Heart right ventricle (tissue), 16 donors: ENCODE measurements at regions not wholly inside any gene's neighbourhood (a gene's known extent, or its start where the extent isn't known, plus 50 kb on each side); places are given as distances from the start of the nearest gene placed in this dataset.

Experiments used
- ATAC-seq, 8 donors: fragments of 200-7000 bp; cut with Tn5 transposase; one replicate each; pipeline ENCODE4 v1.9.1; 2020; ENCODE audit warnings: mild to moderate bottlenecking in 8 of 8, moderate library complexity in 8 of 8, moderate number of reproducible peaks in 1 of 8
- DNase-seq, 2 donors: peaks; one replicate each; pipeline ENCODE4 v3.0.0-alpha.2; 2020
- H3K27ac ChIP-seq, 10 donors: fragments of 200-600 bp; sonication (generic) in 2 of 10; one replicate each; pipeline versions ENCODE4 v1.5.0 to v1.8.0; 2020 to 2022; ENCODE audit warnings: mild to moderate bottlenecking in 3 of 10
- H3K27me3 ChIP-seq, 7 donors: fragments of 200-600 bp; one replicate each; pipeline ENCODE4 v1.8.0; 2021 to 2022; ENCODE audit warnings: mild to moderate bottlenecking in 2 of 7
- H3K36me3 ChIP-seq, 9 donors: fragments of 200-600 bp; sonication (generic) in 1 of 9; one replicate each; pipeline versions ENCODE4 v1.5.0 to v1.8.0; 2020 to 2022; ENCODE audit warnings: mild to moderate bottlenecking in 2 of 9
- H3K4me1 ChIP-seq, 9 donors: fragments of 200-600 bp; sonication (generic) in 1 of 9; one replicate each; pipeline versions ENCODE4 v1.5.0 to v1.8.0; 2020 to 2022; ENCODE audit warnings: mild to moderate bottlenecking in 4 of 9
- H3K4me3 ChIP-seq, 10 donors: fragments of 200-600 bp; sonication (generic) in 2 of 10; one replicate each; pipeline versions ENCODE4 v1.5.0 to v1.8.0; 2020 to 2022; ENCODE audit warnings: mild to moderate bottlenecking in 7 of 10, moderate library complexity in 2 of 10
- H3K9me3 ChIP-seq, 11 donors: fragments of 200-600 bp in 10 of 11; sonication (generic) in 2 of 11; one replicate each; pipeline versions ENCODE4 v1.5.0 to v1.8.0; 2013 to 2022; ENCODE audit warnings: mild to moderate bottlenecking in 2 of 11, control low read depth in 1 of 11, moderate library complexity in 1 of 11
- WGBS, 2 donors: extraction: QIAGEN DNeasy Blood & Tissue Kit; methylation state at CpG; one replicate each; pipeline ENCODE4 v1.1.7; 2013; ENCODE audit warnings: inconsistent platforms in 1 of 2; 5-methylcytosine and 5-hydroxymethylcytosine counted together
- intact Hi-C, 10 donors: fragments of 100-400 bp; cut with DNase I; formaldehyde crosslinking; loops; one replicate each; pipeline versions ENCODE4 v1.11.1 to v1.14.2; 2022
- TF ChIP-seq, protein P1 (sequence below), 9 donors: fragments of 200-600 bp; sonication (generic) in 2 of 9; IDR thresholded peaks; one replicate each; pipeline versions ENCODE4 v1.5.0 to v1.8.0; 2021 to 2022; ENCODE audit warnings: antibody characterized with exemption in 9 of 9, mild to moderate bottlenecking in 5 of 9, moderate library complexity in 1 of 9
- donor health status: Arrhythmogenic right ventricular cardiomyopathy.
- donor health status: ischemic (EF 13 %, LVEDD 7.1; RV severe dilation, severe dysfunction).
- donor health status: healthy with polysubstance abuse.
- donor health status: DM: no; HTN: yes; CAD: no.
- donor health status: DM: no; HTN: no; CAD: no.
- donor health status: ischemic (EF 25% LVEDD 6.9; RV normal size, moderate dysfunction).
- donor health status: ischemic (EF 25% LVEDD 5.7; RV mildly dilated, moderate dysfunction).
- donor health status: healthy.
- donor health status: DM: yes; HTN: yes; CAD: no.
- donor health status: Ischemic cardiomyopathy.
- donor health status: ischemic (EF 35%, LVEDD 5.7; RV mildly dilated, moderate dysfunction).
- donor health status: nonischemic (EF 11% LVEDD 7.7; RV severe dilation, severe dysfunction).
- donor health status: DM: yes; HTN: yes; CAD: no.
- donor health status: PGD.
- donor health status: ischemic (EF 29% LVEDD 5.4; RV normal size, mild dysfunction).
- donor health status: nonischemic (EF 23%, LVEDD 6.1; RV moderate dilation, normal function).

DNA sequence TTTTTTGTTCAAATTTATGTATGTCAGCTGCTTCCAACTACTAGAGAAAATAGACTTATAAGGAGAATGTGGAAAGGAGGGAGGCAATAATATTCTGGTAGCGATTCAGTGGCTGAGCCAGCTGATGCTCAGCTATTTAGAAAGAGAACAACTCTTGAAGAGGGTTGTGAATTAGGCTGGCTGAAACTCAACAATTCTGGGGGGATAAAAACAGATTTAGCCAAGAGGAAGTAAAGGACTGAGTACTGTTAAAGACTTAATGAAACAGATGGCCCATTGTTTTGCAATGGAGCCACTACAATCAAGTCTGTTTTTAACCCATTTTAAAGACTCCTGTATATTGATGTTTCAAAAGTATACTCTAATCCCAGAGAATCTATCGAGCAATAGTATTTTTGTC, 1058.9 kb downstream of the C4orf33 start:
- intact Hi-C loops, result no loop called here

DNA sequence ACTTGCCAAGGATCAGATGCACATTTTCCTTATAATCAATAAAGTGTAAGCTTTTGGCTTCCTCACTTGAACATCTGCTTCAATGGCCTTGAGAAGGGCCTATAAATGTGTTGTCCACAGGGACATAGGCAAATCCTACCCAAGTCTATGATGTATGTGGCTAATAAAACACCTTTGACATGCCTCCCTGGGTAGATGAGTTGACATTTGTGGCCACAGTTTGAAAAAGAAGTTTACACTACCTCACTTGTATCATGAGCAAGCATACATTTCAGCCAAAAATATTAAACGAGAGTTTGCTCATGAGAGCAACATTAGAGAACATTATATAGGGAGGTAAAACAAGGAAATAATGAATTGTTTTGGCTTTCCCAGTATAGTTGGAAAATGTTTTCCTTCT, 1067.7 kb downstream of the C4orf33 start:
- no peaks in the 10 kb centered on the region for H3K27me3 ChIP-seq
- peaks cover 0 to 7% (median 0%) of the 10 kb centered on the region in 11 donors for H3K9me3 ChIP-seq
- intact Hi-C loops, result no loop called here
- ATAC-seq (no peak), DNase-seq (no peak)
- 81 to 86% methylated on average over 1 of the region's 1 CpG for whole genome bisulfite sequencing, 2 donors
- no peaks in the 10 kb centered on the region for H3K36me3 ChIP-seq
- H3K4me1 ChIP-seq, result no peaks in the 10 kb centered on the region
- TF ChIP-seq, protein P1, sequence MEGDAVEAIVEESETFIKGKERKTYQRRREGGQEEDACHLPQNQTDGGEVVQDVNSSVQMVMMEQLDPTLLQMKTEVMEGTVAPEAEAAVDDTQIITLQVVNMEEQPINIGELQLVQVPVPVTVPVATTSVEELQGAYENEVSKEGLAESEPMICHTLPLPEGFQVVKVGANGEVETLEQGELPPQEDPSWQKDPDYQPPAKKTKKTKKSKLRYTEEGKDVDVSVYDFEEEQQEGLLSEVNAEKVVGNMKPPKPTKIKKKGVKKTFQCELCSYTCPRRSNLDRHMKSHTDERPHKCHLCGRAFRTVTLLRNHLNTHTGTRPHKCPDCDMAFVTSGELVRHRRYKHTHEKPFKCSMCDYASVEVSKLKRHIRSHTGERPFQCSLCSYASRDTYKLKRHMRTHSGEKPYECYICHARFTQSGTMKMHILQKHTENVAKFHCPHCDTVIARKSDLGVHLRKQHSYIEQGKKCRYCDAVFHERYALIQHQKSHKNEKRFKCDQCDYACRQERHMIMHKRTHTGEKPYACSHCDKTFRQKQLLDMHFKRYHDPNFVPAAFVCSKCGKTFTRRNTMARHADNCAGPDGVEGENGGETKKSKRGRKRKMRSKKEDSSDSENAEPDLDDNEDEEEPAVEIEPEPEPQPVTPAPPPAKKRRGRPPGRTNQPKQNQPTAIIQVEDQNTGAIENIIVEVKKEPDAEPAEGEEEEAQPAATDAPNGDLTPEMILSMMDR (IDR thresholded peaks at IDR 0.05), result no peak
- no peak overlapping the region for H3K4me3 ChIP-seq
- no peak overlapping the region for H3K27ac ChIP-seq

More for the DNA sequence above, 1058.9 kb downstream of the C4orf33 start:
- no peak overlapping the region for H3K4me3 ChIP-seq
- TF ChIP-seq, protein P1 (IDR thresholded peaks at IDR 0.05), result no peak
- no peaks in the 10 kb centered on the region for H3K4me1 ChIP-seq
- H3K36me3 ChIP-seq, result no peaks in the 10 kb centered on the region
- H3K27ac ChIP-seq, result no peak overlapping the region
- WGBS, 2 donors, result 61 to 75% methylated on average over 2 of the region's 2 CpGs
- peaks cover 0 to 15% (median 0%) of the 10 kb centered on the region in 11 donors for H3K9me3 ChIP-seq
- DNase-seq (no peak), ATAC-seq (no peak)
- no peaks in the 10 kb centered on the region for H3K27me3 ChIP-seq

DNA sequence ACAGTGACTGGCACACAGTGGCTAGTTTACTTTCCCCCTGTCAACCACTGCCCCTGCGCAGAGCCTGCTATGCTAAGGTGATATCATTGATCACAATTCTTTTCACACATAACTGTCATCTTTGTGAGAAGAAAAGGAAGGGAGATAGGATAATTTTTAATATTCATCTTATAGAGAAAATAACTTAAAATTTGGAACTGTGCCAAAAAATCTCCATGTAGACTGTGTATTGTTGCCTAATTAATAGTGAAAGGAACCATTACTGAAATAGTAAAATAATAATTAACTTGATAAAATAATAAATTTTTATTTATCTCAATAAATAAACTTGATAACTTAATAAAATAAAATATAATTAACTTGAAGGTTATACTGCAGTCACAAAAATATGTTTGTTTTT, 1069.4 kb downstream of the C4orf33 start:
- DNase-seq (no peak), ATAC-seq (no peak)
- Histone ChIP-seq H3K36me3 (no peaks in the 10 kb centered on the region), H3K4me1 (no peaks in the 10 kb centered on the region), H3K4me3 (no peak overlapping the region), H3K27me3 (no peaks in the 10 kb centered on the region), H3K9me3 (no peaks in the 10 kb centered on the region), H3K27ac (no peak overlapping the region)
- 95 to 98% methylated on average over 1 of the region's 1 CpG for WGBS, 2 donors
- intact Hi-C loops, result no loop called here
- TF ChIP-seq, protein P1 (IDR thresholded peaks at IDR 0.05), result no peak

DNA sequence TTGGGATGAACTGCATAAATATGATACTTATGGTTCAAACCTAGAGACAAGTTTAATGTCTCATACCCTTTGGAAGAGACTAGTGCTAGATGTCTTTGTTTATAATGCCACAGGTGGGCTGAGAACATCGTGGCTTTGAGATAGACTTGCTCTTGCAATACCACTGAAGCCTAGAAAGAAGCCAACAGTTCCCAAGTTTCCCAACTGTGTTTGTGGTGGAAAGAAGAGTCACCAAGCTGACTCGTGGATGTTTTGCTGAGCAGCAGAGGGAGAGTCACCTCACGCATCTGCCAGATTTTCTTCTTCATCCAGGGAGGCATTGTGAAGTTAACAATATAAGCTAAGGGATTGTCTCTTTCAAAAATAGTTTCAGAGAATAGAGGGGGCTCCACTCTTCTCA, 1076.2 kb downstream of the C4orf33 start:
- intact Hi-C loops, result no loop called here
- H3K4me3 ChIP-seq, result no peak overlapping the region
- no peak for ATAC-seq
- H3K27me3 ChIP-seq, result no peaks in the 10 kb centered on the region
- WGBS, 2 donors, result 56 to 74% methylated on average over 3 of the region's 3 CpGs
- TF ChIP-seq, protein P1 (IDR thresholded peaks at IDR 0.05), result no peak
- H3K9me3 ChIP-seq, result no peaks in the 10 kb centered on the region
- H3K27ac ChIP-seq, result no peak overlapping the region
- no peaks in the 10 kb centered on the region for H3K4me1 ChIP-seq
- no peak for DNase-seq
- no peaks in the 10 kb centered on the region for H3K36me3 ChIP-seq

DNA sequence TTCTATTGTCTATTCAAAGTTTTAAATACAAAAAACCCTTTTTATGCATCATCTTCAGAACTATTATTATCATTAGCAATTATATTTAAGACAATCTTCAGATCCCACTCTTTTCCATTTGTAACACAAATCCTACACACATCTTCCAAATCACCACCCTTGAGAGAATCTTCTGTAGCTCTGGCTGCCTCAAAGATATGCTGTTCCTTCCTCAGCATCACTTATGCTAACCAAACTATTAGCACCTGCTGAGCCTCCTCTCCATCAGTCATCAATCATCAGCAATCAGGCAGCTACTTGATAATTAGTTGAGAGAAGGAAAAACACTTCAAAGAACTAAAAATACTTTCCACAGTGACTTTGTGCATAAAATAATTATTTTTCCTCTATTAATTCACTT, 1082.2 kb downstream of the C4orf33 start:
- no peak for ATAC-seq
- H3K36me3 ChIP-seq, result no peaks in the 10 kb centered on the region

More for the DNA sequence above, 1082.2 kb downstream of the C4orf33 start:
- Histone ChIP-seq H3K27ac (no peak overlapping the region), H3K4me3 (no peak overlapping the region), H3K9me3 (no peaks in the 10 kb centered on the region), H3K4me1 (no peaks in the 10 kb centered on the region), H3K27me3 (no peaks in the 10 kb centered on the region)
- TF ChIP-seq, protein P1 (IDR thresholded peaks at IDR 0.05), result no peak
- DNase-seq, result no peak
- intact Hi-C loops, result no loop called here
